Testis (tissue), 2 donors: ENCODE measurements at regions not wholly inside any gene's neighbourhood (a gene's known extent, or its start where the extent isn't known, plus 50 kb on each side); places are given as distances from the start of the nearest gene placed in this dataset.

Experiments
- DNase-seq: peaks from one replicate; pipeline ENCODE4 v3.0.0-alpha.2; 2019
- H3K27ac ChIP-seq, 2 donors: fragments of 200-600 bp; sonication (generic); one replicate each; pipeline ENCODE4 v1.5.1; 2019
- H3K27me3 ChIP-seq: fragments of 200-600 bp; sonication (generic); one replicate; pipeline ENCODE4 v1.5.1; 2019
- H3K36me3 ChIP-seq: fragments of 200-600 bp; sonication (generic); one replicate; pipeline ENCODE4 v1.5.1; 2017; ENCODE audit warnings: low read depth; ENCODE audit errors: missing control alignments
- H3K4me1 ChIP-seq: fragments of 200-600 bp; sonication (generic); one replicate; pipeline ENCODE4 v1.5.1; 2019
- H3K4me3 ChIP-seq, 2 donors: fragments of 200-600 bp; sonication (generic); one replicate each; pipeline ENCODE4 v1.5.1; 2017 to 2019
- H3K9me3 ChIP-seq: fragments of 200-600 bp; sonication (generic); one replicate; pipeline ENCODE4 v1.5.1; 2017
- CTCF ChIP-seq, 3 experiments: fragments of 450-650 bp in 2 of 3; fragments of 200-600 bp in 1 of 3; sonication (generic) in 1 of 3; IDR thresholded peaks; one replicate each; pipeline ENCODE4 v1.5.1; 2016 to 2019; ENCODE audit warnings: antibody characterized with exemption in 3 of 3, mild to moderate bottlenecking in 2 of 3, moderate library complexity in 1 of 3
- POLR2A ChIP-seq: fragments of 450-650 bp; IDR thresholded peaks from one replicate; pipeline ENCODE4 v1.6.1; 2017; ENCODE audit warnings: antibody characterized with exemption, mild to moderate bottlenecking, moderate library complexity
- WGBS, 2 donors: methylation state at CpG; one replicate each; pipeline ENCODE4 v1.1.5; 2018; 5-methylcytosine and 5-hydroxymethylcytosine counted together
- intact Hi-C: fragments of 100-400 bp; cut with DNase I; formaldehyde crosslinking; loops from one replicate; pipeline ENCODE4 v1.15.1; 2023; ENCODE audit warnings: low total_unique reads

GRCh38 chr13:79775830-79776229 is 294.9 kb downstream of the NDFIP2 start:
- H3K27ac ChIP-seq = no peak overlapping the region
- WGBS, 2 donors = 29 to 40% methylated on average over 1 of the region's 1 CpG
- DNase-seq = peak; percentile 40
- H3K9me3 ChIP-seq = no peaks in the 10 kb centered on the region
- H3K36me3 ChIP-seq = no peaks in the 10 kb centered on the region
- H3K27me3 ChIP-seq = no peaks in the 10 kb centered on the region
- no peaks in the 10 kb centered on the region for H3K4me1 ChIP-seq
- intact Hi-C loops = no loop called here
- H3K4me3 ChIP-seq = no peak overlapping the region
- TF ChIP-seq CTCF (IDR thresholded peaks at IDR 0.05) = peak; percentile 12 to 39 (median 15)
- TF ChIP-seq POLR2A = no peak

GRCh38 chr13:79772811-79773210 is 291.9 kb downstream of the NDFIP2 start:
- no peaks in the 10 kb centered on the region for H3K36me3 ChIP-seq
- intact Hi-C loops = no loop called here
- WGBS, 2 donors = 26 to 37% methylated on average over 1 of the region's 1 CpG
- no peak overlapping the region for H3K4me3 ChIP-seq
- H3K4me1 ChIP-seq = no peaks in the 10 kb centered on the region
- no peak overlapping the region for H3K27ac ChIP-seq
- H3K9me3 ChIP-seq = no peaks in the 10 kb centered on the region
- H3K27me3 ChIP-seq = no peaks in the 10 kb centered on the region
- DNase-seq = no peak
- TF ChIP-seq CTCF (IDR thresholded peaks at IDR 0.05) = no peak
- no peak for TF ChIP-seq POLR2A

- no peaks in the 10 kb centered on the region for H3K27me3 ChIP-seq
- TF ChIP-seq CTCF (IDR thresholded peaks at IDR 0.05) = no peak
- no peak for TF ChIP-seq POLR2A
- intact Hi-C loops = no loop called here
- no peak overlapping the region for H3K4me3 ChIP-seq
- no peaks in the 10 kb centered on the region for H3K36me3 ChIP-seq
- no peaks in the 10 kb centered on the region for H3K4me1 ChIP-seq
- no peak for DNase-seq
- H3K27ac ChIP-seq = no peak overlapping the region
- H3K9me3 ChIP-seq = no peaks in the 10 kb centered on the region
Measured at GRCh38 chr13:79771493-79771892, 290.5 kb downstream of the NDFIP2 start.

- TF ChIP-seq CTCF (IDR thresholded peaks at IDR 0.05) (no peak), POLR2A (no peak)
- H3K36me3 ChIP-seq = no peaks in the 10 kb centered on the region
- no peaks in the 10 kb centered on the region for H3K27me3 ChIP-seq
- H3K4me3 ChIP-seq = no peak overlapping the region
- WGBS, 2 donors = 59 to 62% methylated on average over 1 of the region's 1 CpG
- no peaks in the 10 kb centered on the region for H3K9me3 ChIP-seq
- no peaks in the 10 kb centered on the region for H3K4me1 ChIP-seq
- intact Hi-C loops = no loop called here
- DNase-seq = no peak
- H3K27ac ChIP-seq = no peak overlapping the region
Measured at GRCh38 chr13:79770056-79770455, 289.1 kb downstream of the NDFIP2 start.

GRCh38 chr13:79767126-79767525 is 286.2 kb downstream of the NDFIP2 start:
- TF ChIP-seq POLR2A (no peak), CTCF (IDR thresholded peaks at IDR 0.05) (no peak)
- Histone ChIP-seq H3K9me3 (no peaks in the 10 kb centered on the region), H3K4me3 (no peak overlapping the region), H3K27ac (no peak overlapping the region), H3K27me3 (no peaks in the 10 kb centered on the region), H3K4me1 (no peaks in the 10 kb centered on the region), H3K36me3 (no peaks in the 10 kb centered on the region)
- WGBS, 2 donors = 74 to 81% methylated on average over 2 of the region's 2 CpGs
- intact Hi-C loops = no loop called here
- no peak for DNase-seq
